ENCODE measurements at regions not wholly inside any gene's neighbourhood (a gene's known extent, or its start where the extent isn't known, plus 50 kb on each side); places are given as distances from the start of the nearest gene placed in this dataset.

DNA sequence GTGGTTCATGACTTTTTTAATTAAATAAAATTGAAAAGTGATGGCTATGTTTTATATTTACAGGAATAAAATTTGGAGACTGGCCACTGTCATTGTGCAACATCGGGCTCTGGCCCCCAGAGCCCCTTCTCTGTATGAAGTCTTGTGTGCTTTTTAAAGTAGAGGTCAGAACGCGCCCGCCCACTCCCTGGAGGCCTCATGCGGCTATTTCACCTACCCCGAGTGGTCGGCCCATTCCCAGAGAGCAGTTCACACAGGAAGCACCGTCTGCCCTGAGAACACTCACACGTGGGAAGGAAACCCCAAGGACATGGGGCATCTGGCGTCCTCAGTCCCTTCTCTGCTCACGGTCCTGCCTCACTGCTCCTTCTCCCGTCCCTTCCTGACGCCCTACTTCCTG lies 296.9 kb upstream of the SALL3 start (continued):
- no peak for TF ChIP-seq ZNF572 (CRISPR knock-in tag; IDR thresholded peaks at IDR 0.05)
- TF ChIP-seq SUZ12 (IDR thresholded peaks at IDR 0.05; ENCODE audit: low read depth, low read length): no peak
- TF ChIP-seq ZNF543 (CRISPR knock-in tag; IDR thresholded peaks at IDR 0.05): no peak
- TF ChIP-seq JDP2 (CRISPR knock-in tag; IDR thresholded peaks at IDR 0.05; ENCODE audit: borderline replicate concordance): no peak
- no peak for TF ChIP-seq ZNF644 (CRISPR knock-in tag; IDR thresholded peaks at IDR 0.05; ENCODE audit: low read depth)
- TF ChIP-seq NR2F2 (IDR thresholded peaks at IDR 0.05; ENCODE audit: borderline replicate concordance, low read depth): no peak
- no peak for TF ChIP-seq KMT2A (CRISPR knock-in tag; IDR thresholded peaks at IDR 0.05)

DNA sequence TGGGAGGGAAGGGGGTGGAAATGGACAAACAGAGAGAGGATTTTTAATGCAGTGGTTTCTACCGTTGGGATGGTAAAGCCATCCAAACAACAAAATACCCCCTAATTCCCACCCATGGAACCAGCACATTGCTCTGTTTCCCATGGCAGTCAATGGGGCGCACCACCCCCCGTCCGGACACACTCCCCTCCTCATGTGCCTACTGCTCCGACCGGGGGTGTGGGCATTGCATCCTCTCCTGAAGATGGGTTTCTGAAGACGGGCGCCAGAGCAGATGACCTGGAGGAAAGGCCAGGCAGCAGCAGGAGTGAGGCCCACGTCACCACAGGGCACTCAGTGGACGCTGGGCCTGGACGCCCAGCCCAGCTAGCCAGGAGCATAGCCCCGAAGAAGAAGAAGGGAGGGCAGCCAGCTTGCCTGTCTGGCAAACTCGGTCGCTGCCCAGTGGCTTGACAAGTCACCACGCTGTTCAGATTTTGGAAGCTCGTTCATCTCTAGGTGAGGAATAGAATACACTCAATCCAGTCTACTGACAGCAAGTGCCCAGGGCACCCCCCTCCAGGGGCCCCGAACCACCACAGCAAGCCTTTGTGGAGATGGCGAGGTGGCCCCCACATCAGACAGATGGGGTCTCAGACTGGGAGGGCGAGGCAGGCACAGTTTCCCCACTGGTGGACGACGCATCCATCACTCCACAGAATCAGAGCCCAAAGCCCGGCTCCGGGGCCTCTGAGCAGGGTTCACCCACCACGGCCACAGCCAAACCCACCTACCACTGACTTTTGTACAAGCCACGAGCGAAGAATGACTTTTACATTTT lies 296.2 kb upstream of the SALL3 start:
- Histone ChIP-seq H4K20me1 (ENCODE audit: insufficient read depth, low read length) (peaks cover 3% of the 10 kb centered on the region; the same call in 1 of the 2 replicates), H3K4me1 (ENCODE audit: insufficient read depth, low read length) (no peaks in the 10 kb centered on the region), H3K36me3 (replicated peaks in 1 of 2; ENCODE audit: control insufficient read depth in 1 of 2, insufficient read depth in 2 of 2, low read length in 2 of 2) (no peaks in the 10 kb centered on the region), H3K27me3 (ENCODE audit: control insufficient read depth in 1 of 2, insufficient read depth in 2 of 2, low read length in 2 of 2) (peaks cover 3 to 46% of the 10 kb centered on the region in 2 experiments), H2AFZ (ENCODE audit: low read length) (no peak overlapping the region), H3K4me2 (ENCODE audit: low read depth, low read length) (no peak overlapping the region), H3K79me2 (ENCODE audit: insufficient read depth, low read length) (no peaks in the 10 kb centered on the region), H3K9me3 (ENCODE audit: low read length) (no peaks in the 10 kb centered on the region), H3K27ac (ENCODE audit: extremely low read length, insufficient read depth, low read length) (no peak overlapping the region), H3K9ac (ENCODE audit: insufficient read depth, low read depth, low read length) (no peak overlapping the region), H3K4me3 (replicated peaks in 1 of 3; ENCODE audit: insufficient read depth in 1 of 3, low read depth in 2 of 3, low read length in 3 of 3) (no peak overlapping the region)
- WGBS (ENCODE audit: low lambda C conversion rate): 22% methylated on average over 8 of the region's 26 CpGs
- BruUV-seq (replicated peaks): no TSS peak
- in situ Hi-C loops (cut with HindIII; ENCODE audit: extremely low pct_ligation_motif_present, low pct_unique_long_range_greater_than_20kb): no loop called here
- POLR2A ChIA-PET: no interaction called here
- ATAC-seq (no peak), FAIRE-seq (no peak), DNase-seq (ENCODE audit: low spot score) (no peak)
- CTCF ChIA-PET (ENCODE audit: low intra/inter-chr PET ratio, low total read pairs): no interaction called here
- intact Hi-C loops (cut with micrococcal nuclease; ENCODE audit: unreplicated experiment): no loop called here
- TF ChIP-seq, protein P1, sequence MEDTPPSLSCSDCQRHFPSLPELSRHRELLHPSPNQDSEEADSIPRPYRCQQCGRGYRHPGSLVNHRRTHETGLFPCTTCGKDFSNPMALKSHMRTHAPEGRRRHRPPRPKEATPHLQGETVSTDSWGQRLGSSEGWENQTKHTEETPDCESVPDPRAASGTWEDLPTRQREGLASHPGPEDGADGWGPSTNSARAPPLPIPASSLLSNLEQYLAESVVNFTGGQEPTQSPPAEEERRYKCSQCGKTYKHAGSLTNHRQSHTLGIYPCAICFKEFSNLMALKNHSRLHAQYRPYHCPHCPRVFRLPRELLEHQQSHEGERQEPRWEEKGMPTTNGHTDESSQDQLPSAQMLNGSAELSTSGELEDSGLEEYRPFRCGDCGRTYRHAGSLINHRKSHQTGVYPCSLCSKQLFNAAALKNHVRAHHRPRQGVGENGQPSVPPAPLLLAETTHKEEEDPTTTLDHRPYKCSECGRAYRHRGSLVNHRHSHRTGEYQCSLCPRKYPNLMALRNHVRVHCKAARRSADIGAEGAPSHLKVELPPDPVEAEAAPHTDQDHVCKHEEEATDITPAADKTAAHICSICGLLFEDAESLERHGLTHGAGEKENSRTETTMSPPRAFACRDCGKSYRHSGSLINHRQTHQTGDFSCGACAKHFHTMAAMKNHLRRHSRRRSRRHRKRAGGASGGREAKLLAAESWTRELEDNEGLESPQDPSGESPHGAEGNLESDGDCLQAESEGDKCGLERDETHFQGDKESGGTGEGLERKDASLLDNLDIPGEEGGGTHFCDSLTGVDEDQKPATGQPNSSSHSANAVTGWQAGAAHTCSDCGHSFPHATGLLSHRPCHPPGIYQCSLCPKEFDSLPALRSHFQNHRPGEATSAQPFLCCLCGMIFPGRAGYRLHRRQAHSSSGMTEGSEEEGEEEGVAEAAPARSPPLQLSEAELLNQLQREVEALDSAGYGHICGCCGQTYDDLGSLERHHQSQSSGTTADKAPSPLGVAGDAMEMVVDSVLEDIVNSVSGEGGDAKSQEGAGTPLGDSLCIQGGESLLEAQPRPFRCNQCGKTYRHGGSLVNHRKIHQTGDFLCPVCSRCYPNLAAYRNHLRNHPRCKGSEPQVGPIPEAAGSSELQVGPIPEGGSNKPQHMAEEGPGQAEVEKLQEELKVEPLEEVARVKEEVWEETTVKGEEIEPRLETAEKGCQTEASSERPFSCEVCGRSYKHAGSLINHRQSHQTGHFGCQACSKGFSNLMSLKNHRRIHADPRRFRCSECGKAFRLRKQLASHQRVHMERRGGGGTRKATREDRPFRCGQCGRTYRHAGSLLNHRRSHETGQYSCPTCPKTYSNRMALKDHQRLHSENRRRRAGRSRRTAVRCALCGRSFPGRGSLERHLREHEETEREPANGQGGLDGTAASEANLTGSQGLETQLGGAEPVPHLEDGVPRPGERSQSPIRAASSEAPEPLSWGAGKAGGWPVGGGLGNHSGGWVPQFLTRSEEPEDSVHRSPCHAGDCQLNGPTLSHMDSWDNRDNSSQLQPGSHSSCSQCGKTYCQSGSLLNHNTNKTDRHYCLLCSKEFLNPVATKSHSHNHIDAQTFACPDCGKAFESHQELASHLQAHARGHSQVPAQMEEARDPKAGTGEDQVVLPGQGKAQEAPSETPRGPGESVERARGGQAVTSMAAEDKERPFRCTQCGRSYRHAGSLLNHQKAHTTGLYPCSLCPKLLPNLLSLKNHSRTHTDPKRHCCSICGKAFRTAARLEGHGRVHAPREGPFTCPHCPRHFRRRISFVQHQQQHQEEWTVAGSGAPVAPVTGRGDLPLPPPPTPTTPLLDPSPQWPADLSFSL (CRISPR knock-in tag; IDR thresholded peaks at IDR 0.05): no peak
- TF ChIP-seq GRHL1 (CRISPR knock-in tag; conservative IDR thresholded peaks at IDR 0.05) (no peak), TOPORS (CRISPR knock-in tag; IDR thresholded peaks at IDR 0.05) (no peak), ZNF558 (CRISPR knock-in tag; IDR thresholded peaks at IDR 0.05; ENCODE audit: borderline replicate concordance) (no peak), ZBTB26 (CRISPR knock-in tag; IDR thresholded peaks at IDR 0.05; ENCODE audit: borderline replicate concordance) (no peak)
- TF ChIP-seq, protein P2, sequence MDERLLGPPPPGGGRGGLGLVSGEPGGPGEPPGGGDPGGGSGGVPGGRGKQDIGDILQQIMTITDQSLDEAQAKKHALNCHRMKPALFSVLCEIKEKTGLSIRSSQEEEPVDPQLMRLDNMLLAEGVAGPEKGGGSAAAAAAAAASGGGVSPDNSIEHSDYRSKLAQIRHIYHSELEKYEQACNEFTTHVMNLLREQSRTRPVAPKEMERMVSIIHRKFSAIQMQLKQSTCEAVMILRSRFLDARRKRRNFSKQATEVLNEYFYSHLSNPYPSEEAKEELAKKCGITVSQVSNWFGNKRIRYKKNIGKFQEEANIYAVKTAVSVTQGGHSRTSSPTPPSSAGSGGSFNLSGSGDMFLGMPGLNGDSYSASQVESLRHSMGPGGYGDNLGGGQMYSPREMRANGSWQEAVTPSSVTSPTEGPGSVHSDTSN (CRISPR knock-in tag; IDR thresholded peaks at IDR 0.05): no peak

Measured in HepG2 (cell line).